ENCODE measurements at regions not wholly inside any gene's neighbourhood (a gene's known extent, or its start where the extent isn't known, plus 50 kb on each side); places are given as distances from the start of the nearest gene placed in this dataset.

DNA sequence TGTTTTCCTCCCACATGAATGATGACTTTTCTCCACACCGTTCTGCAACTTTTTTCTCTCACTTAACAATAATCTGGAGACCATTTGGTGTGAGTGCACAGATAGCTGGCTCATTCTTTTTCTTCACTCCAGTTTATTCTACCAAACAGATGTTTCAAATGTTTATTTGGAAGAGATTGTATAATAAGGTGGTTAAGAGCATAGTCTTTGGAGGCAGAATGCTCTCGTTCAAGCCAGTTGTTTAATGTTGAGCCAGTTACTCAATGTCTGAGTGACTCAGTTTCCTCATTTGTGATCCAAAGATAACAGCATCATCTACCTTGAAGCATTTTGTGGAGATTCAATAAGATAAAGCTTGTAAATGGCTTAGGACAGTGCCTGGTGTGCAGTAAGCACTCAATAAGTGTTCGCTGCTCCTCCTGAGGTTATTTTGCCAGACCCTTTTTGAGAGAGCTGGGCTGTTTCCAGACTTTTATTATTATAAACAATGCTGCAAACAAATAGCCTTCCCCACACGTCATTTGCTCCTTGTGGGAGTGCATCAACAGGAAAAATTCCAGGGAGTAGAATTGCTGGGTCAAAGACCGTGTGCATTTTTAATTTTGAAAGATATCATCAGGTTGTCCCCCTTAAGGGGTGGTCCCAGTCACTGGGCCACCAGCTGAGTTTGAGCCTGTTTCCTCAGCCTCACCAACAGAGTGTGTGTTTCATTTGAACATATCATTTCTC is 70.6 kb downstream of the VEGFA start:
- CTCF ChIA-PET = interaction anchor here (0.7 to 0.8 kb wide), 2 partner anchors 16 to 24 kb away, joined by 3 read pairs; no protein-coding TSS in a partner anchor
- POLR2A ChIA-PET = no interaction called here
- DNase-seq (ENCODE audit: extremely low spot score) = no peak
- TF ChIP-seq ELF4 (IDR thresholded peaks at IDR 0.05) (no peak), FOXA1 (IDR thresholded peaks at IDR 0.05) (no peak), CTBP1 (IDR thresholded peaks at IDR 0.05; ENCODE audit: borderline replicate concordance) (no peak), SUZ12 (IDR thresholded peaks at IDR 0.05) (no peak), ARNT (IDR thresholded peaks at IDR 0.05) (no peak), HDGF (IDR thresholded peaks at IDR 0.05; ENCODE audit: borderline replicate concordance) (no peak), FOXK2 (IDR thresholded peaks at IDR 0.05) (no peak), LEF1 (IDR thresholded peaks at IDR 0.05; ENCODE audit: borderline replicate concordance) (no peak), ZNF384 (IDR thresholded peaks at IDR 0.05) (no peak), TARDBP (IDR thresholded peaks at IDR 0.05) (no peak), L3MBTL2 (conservative IDR thresholded peaks at IDR 0.05) (no peak), BHLHE40 (IDR thresholded peaks at IDR 0.05; ENCODE audit: borderline replicate concordance) (no peak), FOXM1 (IDR thresholded peaks at IDR 0.05; ENCODE audit: borderline replicate concordance) (no peak), NFRKB (IDR thresholded peaks at IDR 0.05) (no peak), SP1 (IDR thresholded peaks at IDR 0.05) (no peak)
- TF ChIP-seq, protein P1, sequence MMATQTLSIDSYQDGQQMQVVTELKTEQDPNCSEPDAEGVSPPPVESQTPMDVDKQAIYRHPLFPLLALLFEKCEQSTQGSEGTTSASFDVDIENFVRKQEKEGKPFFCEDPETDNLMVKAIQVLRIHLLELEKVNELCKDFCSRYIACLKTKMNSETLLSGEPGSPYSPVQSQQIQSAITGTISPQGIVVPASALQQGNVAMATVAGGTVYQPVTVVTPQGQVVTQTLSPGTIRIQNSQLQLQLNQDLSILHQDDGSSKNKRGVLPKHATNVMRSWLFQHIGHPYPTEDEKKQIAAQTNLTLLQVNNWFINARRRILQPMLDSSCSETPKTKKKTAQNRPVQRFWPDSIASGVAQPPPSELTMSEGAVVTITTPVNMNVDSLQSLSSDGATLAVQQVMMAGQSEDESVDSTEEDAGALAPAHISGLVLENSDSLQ (IDR thresholded peaks at IDR 0.05) = no peak

DNA sequence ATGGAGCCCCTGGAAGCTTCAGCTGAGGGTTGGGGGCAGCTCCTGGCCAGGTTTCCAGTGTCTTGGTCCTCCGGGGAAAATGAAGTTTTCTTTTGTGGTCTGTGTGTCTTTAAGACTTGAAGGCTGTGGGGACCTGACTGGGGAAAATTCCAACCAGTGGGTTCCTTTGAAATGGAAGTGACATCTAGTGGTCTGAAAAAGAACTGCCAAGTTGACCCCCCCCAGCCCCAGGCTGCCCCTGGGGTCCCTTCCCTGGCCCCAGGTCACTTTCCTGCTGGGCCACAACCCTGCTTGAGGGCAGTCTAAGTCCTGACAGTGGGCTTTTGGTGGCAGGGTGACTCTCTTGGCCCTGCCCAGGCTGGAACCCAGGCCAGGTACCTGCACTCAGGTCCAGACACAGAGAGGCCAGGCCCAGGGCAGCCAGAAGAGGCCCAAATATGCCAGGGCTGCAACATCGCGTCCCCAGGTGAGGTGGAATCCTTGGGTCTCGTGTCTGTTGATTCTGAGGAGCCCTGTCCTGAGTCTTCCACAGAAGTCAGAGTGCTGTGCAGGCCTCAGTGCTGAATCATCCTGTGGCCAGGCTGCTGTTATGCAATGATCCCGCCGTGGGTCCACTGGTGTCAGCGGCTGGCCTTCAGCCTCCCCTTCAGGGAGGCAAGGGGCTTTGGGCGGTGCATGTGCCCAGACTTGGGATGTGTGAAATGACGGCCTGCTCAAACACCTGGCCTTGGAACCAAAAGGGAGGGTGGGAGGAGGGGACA is 68.4 kb downstream of the VEGFA start:
- ChIA-PET POLR2A (no interaction called here), CTCF (interaction anchor here (0.7 to 0.8 kb wide), 2 partner anchors 11 to 62 kb away, joined by 3 read pairs; no protein-coding TSS in a partner anchor)
- DNase-seq (ENCODE audit: extremely low spot score) = peak; percentile 67
- TF ChIP-seq HDGF (IDR thresholded peaks at IDR 0.05; ENCODE audit: borderline replicate concordance) (no peak), FOXA1 (IDR thresholded peaks at IDR 0.05) (no peak), FOXK2 (IDR thresholded peaks at IDR 0.05) (no peak), LEF1 (IDR thresholded peaks at IDR 0.05; ENCODE audit: borderline replicate concordance) (no peak), CTBP1 (IDR thresholded peaks at IDR 0.05; ENCODE audit: borderline replicate concordance) (no peak), NFRKB (IDR thresholded peaks at IDR 0.05) (no peak), ELF4 (IDR thresholded peaks at IDR 0.05) (no peak), ARNT (IDR thresholded peaks at IDR 0.05) (no peak), BHLHE40 (IDR thresholded peaks at IDR 0.05; ENCODE audit: borderline replicate concordance) (no peak), SP1 (IDR thresholded peaks at IDR 0.05) (no peak), FOXM1 (IDR thresholded peaks at IDR 0.05; ENCODE audit: borderline replicate concordance) (no peak), TARDBP (IDR thresholded peaks at IDR 0.05) (no peak), L3MBTL2 (conservative IDR thresholded peaks at IDR 0.05) (no peak), SUZ12 (IDR thresholded peaks at IDR 0.05) (no peak), ZNF384 (IDR thresholded peaks at IDR 0.05) (no peak)
- TF ChIP-seq, protein P1 (IDR thresholded peaks at IDR 0.05) = no peak

DNA sequence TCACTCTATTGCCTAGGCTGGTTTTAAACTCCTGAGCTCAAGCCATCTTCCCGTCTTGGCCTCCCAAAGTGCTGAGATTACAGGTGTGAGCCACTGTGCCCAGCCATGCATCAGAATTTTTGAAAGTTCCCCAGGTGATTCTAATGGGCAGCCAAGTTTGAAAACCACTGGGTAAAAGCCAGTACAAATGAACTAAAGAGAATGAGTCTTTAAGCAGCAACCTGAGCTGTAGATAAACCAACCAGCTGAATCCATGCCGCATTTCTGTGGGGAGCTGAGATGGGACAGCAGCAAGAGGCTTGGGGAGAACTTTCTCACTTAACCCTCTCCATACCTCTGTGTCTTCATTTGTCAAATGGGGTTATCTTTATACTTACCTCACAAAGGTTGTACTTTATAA is 67.5 kb downstream of the VEGFA start:
- ChIA-PET POLR2A (interaction anchor here (0.8 to 1.7 kb wide), 3 partner anchors 54 to 208 kb away, joined by 3 to 5 read pairs (median 3); partner anchors contain the start of genes GTPBP2 and VEGFA), CTCF (interaction anchor here (0.7 to 0.8 kb wide), 2 partner anchors 10 to 63 kb away, joined by 3 read pairs; no protein-coding TSS in a partner anchor)
- TF ChIP-seq ZNF384 (IDR thresholded peaks at IDR 0.05) (no peak), SP1 (IDR thresholded peaks at IDR 0.05) (no peak), BHLHE40 (IDR thresholded peaks at IDR 0.05; ENCODE audit: borderline replicate concordance) (no peak), L3MBTL2 (conservative IDR thresholded peaks at IDR 0.05) (no peak), FOXK2 (IDR thresholded peaks at IDR 0.05) (no peak), ELF4 (IDR thresholded peaks at IDR 0.05) (no peak), FOXM1 (IDR thresholded peaks at IDR 0.05; ENCODE audit: borderline replicate concordance) (no peak), FOXA1 (IDR thresholded peaks at IDR 0.05) (no peak), TARDBP (IDR thresholded peaks at IDR 0.05) (no peak), LEF1 (IDR thresholded peaks at IDR 0.05; ENCODE audit: borderline replicate concordance) (no peak), CTBP1 (IDR thresholded peaks at IDR 0.05; ENCODE audit: borderline replicate concordance) (no peak), HDGF (IDR thresholded peaks at IDR 0.05; ENCODE audit: borderline replicate concordance) (no peak), ARNT (IDR thresholded peaks at IDR 0.05) (no peak), SUZ12 (IDR thresholded peaks at IDR 0.05) (no peak), NFRKB (IDR thresholded peaks at IDR 0.05) (no peak)
- TF ChIP-seq, protein P1 (IDR thresholded peaks at IDR 0.05) = no peak
- no peak for DNase-seq (ENCODE audit: extremely low spot score)

DNA sequence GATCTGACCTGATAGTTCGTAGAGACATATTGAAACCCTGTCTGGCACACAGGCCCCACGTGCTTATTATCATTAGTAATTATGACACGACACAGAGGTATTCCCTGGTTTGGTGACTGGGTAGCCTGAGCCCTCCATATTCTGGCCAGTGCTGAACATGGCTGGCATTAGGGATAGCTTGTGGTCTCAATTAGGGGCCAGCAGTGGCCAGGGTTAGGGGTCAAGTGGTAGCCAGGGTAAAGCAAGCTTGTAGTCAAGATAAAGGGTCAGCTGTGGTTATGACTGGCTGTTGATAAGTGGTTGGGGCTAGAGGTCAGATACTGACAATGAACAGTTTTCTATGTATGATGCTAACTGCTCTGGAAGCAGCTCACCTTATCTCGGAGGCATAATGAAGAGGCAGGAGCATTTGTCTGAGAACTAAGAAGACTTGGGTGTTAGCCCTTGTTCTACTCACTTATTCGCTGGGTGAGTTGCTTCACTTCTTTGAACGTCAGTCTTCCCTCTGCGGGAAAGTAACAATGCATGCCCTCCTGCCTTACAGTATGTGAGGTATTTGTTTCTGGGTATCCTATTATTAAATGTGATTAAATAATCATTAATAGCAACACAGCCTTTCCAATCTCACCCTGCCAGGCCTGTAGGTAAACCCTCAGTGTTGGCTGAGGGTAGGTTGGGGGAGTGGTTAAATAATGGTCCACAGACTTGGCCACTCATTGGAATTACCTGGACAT is 66.7 kb downstream of the VEGFA start:
- ChIA-PET CTCF (interaction anchor here (0.6 to 0.8 kb wide), 2 partner anchors 38 to 66 kb away, joined by 3 read pairs; partner anchors contain the start of gene VEGFA), POLR2A (interaction anchor here (0.5 to 1.7 kb wide), 4 partner anchors 53 to 207 kb away, joined by 3 to 5 read pairs (median 3); partner anchors contain the start of genes GTPBP2 and VEGFA)
- TF ChIP-seq NFRKB (IDR thresholded peaks at IDR 0.05) (no peak), ARNT (IDR thresholded peaks at IDR 0.05) (no peak), SUZ12 (IDR thresholded peaks at IDR 0.05) (no peak), CTBP1 (IDR thresholded peaks at IDR 0.05; ENCODE audit: borderline replicate concordance) (no peak), ZNF384 (IDR thresholded peaks at IDR 0.05) (no peak), BHLHE40 (IDR thresholded peaks at IDR 0.05; ENCODE audit: borderline replicate concordance) (no peak), ELF4 (IDR thresholded peaks at IDR 0.05) (no peak), L3MBTL2 (conservative IDR thresholded peaks at IDR 0.05) (no peak)
- TF ChIP-seq, protein P1 (IDR thresholded peaks at IDR 0.05) = no peak
- DNase-seq (ENCODE audit: extremely low spot score) = no peak
